Osteoblast (primary cell): ENCODE measurements at regions not wholly inside any gene's neighbourhood (a gene's known extent, or its start where the extent isn't known, plus 50 kb on each side); places are given as distances from the start of the nearest gene placed in this dataset.

Experiments
- DNase-seq: peaks from one replicate; pipeline ENCODE4 v3.0.0; 2011; ENCODE audit warnings: low spot score, mixed read lengths; ENCODE audit not compliant: insufficient read length; ENCODE audit errors: missing footprints
- H2AFZ ChIP-seq: 2 replicates; pipeline ENCODE4 v1.6.0; 2011; ENCODE audit warnings: mild to moderate bottlenecking, low read length
- H3K27ac ChIP-seq: 2 replicates; pipeline ENCODE4 v1.5.1; 2011; ENCODE audit warnings: mild to moderate bottlenecking, low read depth, low read length, moderate library complexity
- H3K27me3 ChIP-seq: 2 replicates; pipeline ENCODE4 v1.6.0; 2012; ENCODE audit warnings: mild to moderate bottlenecking, control low read depth, inconsistent platforms, low read length, moderate library complexity; ENCODE audit not compliant: insufficient read depth
- H3K36me3 ChIP-seq: 2 replicates; pipeline ENCODE4 v1.5.1; 2011; ENCODE audit warnings: mild to moderate bottlenecking, low read length, control low read depth, moderate library complexity; ENCODE audit not compliant: insufficient read depth
- H3K4me1 ChIP-seq: 2 replicates; pipeline ENCODE4 v1.5.1; 2011; ENCODE audit warnings: mild to moderate bottlenecking, low read length, control low read depth, moderate library complexity; ENCODE audit not compliant: insufficient read depth
- H3K4me2 ChIP-seq: 2 replicates; pipeline ENCODE4 v1.6.0; 2011; ENCODE audit warnings: mild to moderate bottlenecking, low read length; ENCODE audit not compliant: insufficient read depth
- H3K4me3 ChIP-seq: fragments of 200-600 bp; sonication (generic); 3 replicates; pipeline ENCODE4 v1.5.1; 2012; ENCODE audit warnings: mild to moderate bottlenecking, low read length, inconsistent platforms; ENCODE audit not compliant: insufficient read depth
- H3K79me2 ChIP-seq: 2 replicates; pipeline ENCODE4 v1.6.0; 2012; ENCODE audit warnings: mild to moderate bottlenecking, low read length, control low read depth, inconsistent platforms; ENCODE audit not compliant: insufficient read depth
- H3K9me3 ChIP-seq: 2 replicates; pipeline ENCODE4 v1.5.1; 2011; ENCODE audit warnings: low read depth, low read length, control low read depth
- H4K20me1 ChIP-seq: 2 replicates; pipeline ENCODE4 v1.6.0; 2012; ENCODE audit warnings: mild to moderate bottlenecking, low read length, control low read depth; ENCODE audit not compliant: insufficient read depth
- TF ChIP-seq, protein P1 (sequence below): IDR thresholded peaks from 2 replicates; pipeline ENCODE4 v1.5.1; 2011; ENCODE audit warnings: mild to moderate bottlenecking, low read depth, low read length, moderate library complexity; ENCODE audit errors: extremely low read depth

GRCh38 chr9:25427898-25428297, 250.3 kb downstream of the TUSC1 start:
- H3K36me3 ChIP-seq = no peaks in the 10 kb centered on the region
- H3K27ac ChIP-seq = no peak overlapping the region
- H3K79me2 ChIP-seq = no peaks in the 10 kb centered on the region
- no peak overlapping the region for H2AFZ ChIP-seq
- H3K9me3 ChIP-seq = no peaks in the 10 kb centered on the region
- no peak overlapping the region for H3K4me2 ChIP-seq
- no peaks in the 10 kb centered on the region for H3K27me3 ChIP-seq
- H4K20me1 ChIP-seq = no peaks in the 10 kb centered on the region
- no peaks in the 10 kb centered on the region for H3K4me1 ChIP-seq
- DNase-seq = no peak
- TF ChIP-seq, protein P1, sequence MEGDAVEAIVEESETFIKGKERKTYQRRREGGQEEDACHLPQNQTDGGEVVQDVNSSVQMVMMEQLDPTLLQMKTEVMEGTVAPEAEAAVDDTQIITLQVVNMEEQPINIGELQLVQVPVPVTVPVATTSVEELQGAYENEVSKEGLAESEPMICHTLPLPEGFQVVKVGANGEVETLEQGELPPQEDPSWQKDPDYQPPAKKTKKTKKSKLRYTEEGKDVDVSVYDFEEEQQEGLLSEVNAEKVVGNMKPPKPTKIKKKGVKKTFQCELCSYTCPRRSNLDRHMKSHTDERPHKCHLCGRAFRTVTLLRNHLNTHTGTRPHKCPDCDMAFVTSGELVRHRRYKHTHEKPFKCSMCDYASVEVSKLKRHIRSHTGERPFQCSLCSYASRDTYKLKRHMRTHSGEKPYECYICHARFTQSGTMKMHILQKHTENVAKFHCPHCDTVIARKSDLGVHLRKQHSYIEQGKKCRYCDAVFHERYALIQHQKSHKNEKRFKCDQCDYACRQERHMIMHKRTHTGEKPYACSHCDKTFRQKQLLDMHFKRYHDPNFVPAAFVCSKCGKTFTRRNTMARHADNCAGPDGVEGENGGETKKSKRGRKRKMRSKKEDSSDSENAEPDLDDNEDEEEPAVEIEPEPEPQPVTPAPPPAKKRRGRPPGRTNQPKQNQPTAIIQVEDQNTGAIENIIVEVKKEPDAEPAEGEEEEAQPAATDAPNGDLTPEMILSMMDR = no peak
- H3K4me3 ChIP-seq = no peak overlapping the region

GRCh38 chr9:25427290-25427689, 251.0 kb downstream of the TUSC1 start:
- Histone ChIP-seq H3K27me3 (no peaks in the 10 kb centered on the region), H2AFZ (no peak overlapping the region), H3K4me2 (no peak overlapping the region), H3K79me2 (no peaks in the 10 kb centered on the region), H3K4me1 (no peaks in the 10 kb centered on the region), H4K20me1 (no peaks in the 10 kb centered on the region), H3K36me3 (no peaks in the 10 kb centered on the region), H3K27ac (no peak overlapping the region), H3K4me3 (no peak overlapping the region), H3K9me3 (no peaks in the 10 kb centered on the region)
- TF ChIP-seq, protein P1 = no peak
- DNase-seq = no peak

GRCh38 chr9:25421560-25421959, 256.7 kb downstream of the TUSC1 start:
- Histone ChIP-seq H3K9me3 (peaks cover 2% of the 10 kb centered on the region), H3K27me3 (no peaks in the 10 kb centered on the region), H3K4me1 (no peaks in the 10 kb centered on the region), H2AFZ (no peak overlapping the region), H3K36me3 (no peaks in the 10 kb centered on the region), H3K79me2 (no peaks in the 10 kb centered on the region), H4K20me1 (no peaks in the 10 kb centered on the region), H3K4me3 (no peak overlapping the region), H3K4me2 (no peak overlapping the region), H3K27ac (no peak overlapping the region)
- no peak for DNase-seq
- TF ChIP-seq, protein P1 = no peak

DNA sequence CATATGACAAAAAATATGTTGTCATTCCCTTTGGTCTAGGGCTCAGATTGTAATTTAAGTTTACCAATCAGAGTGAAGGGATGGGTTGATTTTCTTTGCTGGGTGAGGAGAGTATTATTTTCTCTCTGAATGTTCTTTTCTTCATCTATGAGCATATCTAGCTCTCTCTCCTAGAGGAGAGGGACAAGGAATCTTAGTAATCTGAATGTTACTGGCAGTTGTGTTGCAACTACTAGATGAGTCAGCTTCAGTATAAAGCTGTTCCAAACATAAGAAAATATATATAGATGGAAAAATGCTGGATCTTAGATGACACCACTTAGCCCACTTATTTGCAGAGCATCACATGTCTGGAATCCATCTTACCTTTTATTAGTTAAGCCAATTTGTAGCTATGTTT, 259.3 kb downstream of the TUSC1 start:
- no peaks in the 10 kb centered on the region for H3K79me2 ChIP-seq
- H2AFZ ChIP-seq = no peak overlapping the region
- H3K27me3 ChIP-seq = no peaks in the 10 kb centered on the region
- no peak for DNase-seq
- H3K4me3 ChIP-seq = no peak overlapping the region
- H3K4me2 ChIP-seq = no peak overlapping the region
- TF ChIP-seq, protein P1 = no peak
- no peaks in the 10 kb centered on the region for H3K4me1 ChIP-seq
- H3K36me3 ChIP-seq = no peaks in the 10 kb centered on the region
- H4K20me1 ChIP-seq = no peaks in the 10 kb centered on the region
- H3K9me3 ChIP-seq = peaks cover 5% of the 10 kb centered on the region
- no peak overlapping the region for H3K27ac ChIP-seq
